ENCODE measurements at regions not wholly inside any gene's neighbourhood (a gene's known extent, or its start where the extent isn't known, plus 50 kb on each side); places are given as distances from the start of the nearest gene placed in this dataset.

DNA sequence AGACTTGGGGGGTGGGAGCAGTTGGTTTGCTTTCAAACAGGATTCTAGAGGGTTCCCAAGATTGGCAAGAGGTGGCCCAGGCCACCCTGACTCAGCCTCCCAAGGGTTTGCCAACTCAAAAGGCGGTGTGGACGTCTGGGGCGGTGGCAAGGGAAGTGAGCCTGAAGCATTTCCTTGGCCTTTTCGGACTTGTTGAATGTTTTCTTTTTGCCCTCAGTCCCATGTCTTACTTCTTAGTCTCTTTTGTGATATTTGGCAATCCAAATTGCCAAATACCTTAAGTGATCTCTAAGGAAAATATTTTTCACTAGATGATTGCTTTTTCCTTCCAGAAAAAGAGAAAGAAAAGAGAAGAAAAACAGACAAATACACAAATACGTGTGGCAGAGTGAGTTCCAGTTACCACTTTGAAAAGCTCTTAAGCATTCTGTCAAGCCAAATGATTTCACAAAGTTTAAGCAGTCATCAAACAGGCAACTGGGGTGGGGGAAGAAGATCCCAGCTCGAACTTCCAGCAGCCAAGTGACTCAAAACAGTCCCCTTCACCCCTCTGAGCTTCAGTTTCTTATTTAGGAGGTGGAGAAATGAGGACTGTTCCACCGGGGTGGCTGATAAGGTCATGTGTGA lies 374.6 kb upstream of the USP24 start:
- DNase-seq = no peak

DNA sequence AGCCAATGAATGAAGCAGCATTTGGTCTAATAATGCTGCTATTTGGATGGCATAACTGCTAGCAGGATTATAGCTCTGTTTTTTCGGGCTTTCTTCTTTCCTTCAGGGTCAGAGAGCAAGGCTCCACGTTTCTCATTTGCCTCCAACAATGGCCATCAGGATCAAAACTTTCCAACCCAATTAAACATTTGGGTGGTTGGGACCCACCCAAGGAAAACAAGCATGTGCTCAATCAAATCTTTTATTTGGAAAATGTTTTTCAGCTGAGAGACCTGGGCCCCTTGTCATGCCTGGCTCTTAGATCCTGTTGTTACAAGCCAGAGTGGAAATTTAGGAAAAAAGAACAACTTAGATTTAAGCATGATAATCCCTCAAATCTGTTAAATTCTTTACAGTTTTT lies 373.1 kb upstream of the USP24 start:
- DNase-seq = no peak

DNA sequence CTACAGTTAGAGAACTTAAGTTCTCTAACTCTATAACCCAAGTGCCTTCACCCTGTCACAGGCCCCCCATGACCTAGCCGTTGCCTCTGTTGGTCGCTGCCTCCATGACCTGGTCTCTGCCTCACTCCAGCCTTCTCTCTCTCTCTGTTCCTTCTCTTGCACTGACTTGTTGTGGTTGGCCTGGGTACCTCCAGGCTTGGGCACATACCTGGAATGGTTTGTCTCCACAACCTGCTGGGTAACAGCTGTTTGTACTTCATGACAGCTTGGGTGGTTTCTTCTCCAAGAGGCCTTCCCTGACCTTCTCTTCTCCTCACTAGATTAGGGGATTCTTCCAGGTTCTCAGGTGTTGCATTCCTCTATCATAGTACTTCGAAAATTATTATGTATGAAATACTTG lies 371.6 kb upstream of the USP24 start:
- DNase-seq = no peak

GRCh38 chr1:55585402-55585792 lies 370.2 kb upstream of the USP24 start:
- no peak for DNase-seq

DNA sequence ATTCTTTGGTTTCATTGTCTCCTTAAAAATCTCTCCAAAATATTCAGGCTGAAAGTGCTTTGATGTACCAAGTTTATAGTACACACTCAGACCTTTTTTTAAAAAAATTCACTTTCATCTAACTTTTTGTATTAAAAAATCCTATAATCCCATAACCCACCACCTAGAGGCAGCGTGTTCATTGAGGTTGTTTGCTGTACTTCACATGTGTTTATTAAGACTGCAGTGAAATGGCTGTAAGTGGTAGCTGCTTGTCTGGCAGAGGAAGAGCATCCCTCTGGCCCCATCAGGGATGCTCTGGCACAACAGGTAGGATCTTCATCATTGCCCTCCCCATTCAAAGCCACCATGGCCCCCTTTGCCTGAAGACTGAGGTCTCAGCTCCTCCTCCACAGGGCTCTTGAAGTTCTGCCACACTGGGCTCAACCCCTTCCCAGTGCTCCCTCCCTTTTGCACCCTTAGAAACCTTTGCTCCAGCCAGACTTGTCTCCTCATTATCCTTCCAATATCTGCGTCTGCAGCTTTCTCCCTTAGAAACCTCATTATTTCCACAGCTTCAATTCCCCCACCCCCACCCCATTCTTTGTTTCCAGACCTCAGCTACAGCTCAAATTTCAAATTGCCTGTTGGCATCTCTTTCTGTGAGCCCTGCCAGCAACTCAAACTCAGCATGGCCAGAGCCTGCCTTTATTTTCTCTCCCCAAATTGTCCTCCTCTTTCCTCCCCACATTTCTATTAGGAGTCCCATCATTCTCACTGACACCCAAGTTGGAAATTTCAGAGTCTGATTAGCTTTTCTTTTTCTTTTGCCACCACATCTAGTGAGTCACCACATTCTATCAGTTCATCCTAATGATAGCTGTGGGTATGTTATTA lies 369.6 kb upstream of the USP24 start:
- peak; percentile 65 for DNase-seq

- no peak for DNase-seq
These were observed 366.9 kb upstream of the USP24 start for GRCh38 chr1:55582084-55582483.

GRCh38 chr1:55580845-55581332 lies 365.7 kb upstream of the USP24 start:
- no peak for DNase-seq

- no peak for DNase-seq
These were observed 364.3 kb upstream of the USP24 start for GRCh38 chr1:55579332-55580001.

- DNase-seq = no peak
These were observed 363.5 kb upstream of the USP24 start for GRCh38 chr1:55578646-55579045.

- DNase-seq = peak; percentile 25
These were observed 360.6 kb upstream of the USP24 start for GRCh38 chr1:55575571-55576279.

GRCh38 chr1:55574691-55575225 lies 359.6 kb upstream of the USP24 start:
- no peak for DNase-seq

DNA sequence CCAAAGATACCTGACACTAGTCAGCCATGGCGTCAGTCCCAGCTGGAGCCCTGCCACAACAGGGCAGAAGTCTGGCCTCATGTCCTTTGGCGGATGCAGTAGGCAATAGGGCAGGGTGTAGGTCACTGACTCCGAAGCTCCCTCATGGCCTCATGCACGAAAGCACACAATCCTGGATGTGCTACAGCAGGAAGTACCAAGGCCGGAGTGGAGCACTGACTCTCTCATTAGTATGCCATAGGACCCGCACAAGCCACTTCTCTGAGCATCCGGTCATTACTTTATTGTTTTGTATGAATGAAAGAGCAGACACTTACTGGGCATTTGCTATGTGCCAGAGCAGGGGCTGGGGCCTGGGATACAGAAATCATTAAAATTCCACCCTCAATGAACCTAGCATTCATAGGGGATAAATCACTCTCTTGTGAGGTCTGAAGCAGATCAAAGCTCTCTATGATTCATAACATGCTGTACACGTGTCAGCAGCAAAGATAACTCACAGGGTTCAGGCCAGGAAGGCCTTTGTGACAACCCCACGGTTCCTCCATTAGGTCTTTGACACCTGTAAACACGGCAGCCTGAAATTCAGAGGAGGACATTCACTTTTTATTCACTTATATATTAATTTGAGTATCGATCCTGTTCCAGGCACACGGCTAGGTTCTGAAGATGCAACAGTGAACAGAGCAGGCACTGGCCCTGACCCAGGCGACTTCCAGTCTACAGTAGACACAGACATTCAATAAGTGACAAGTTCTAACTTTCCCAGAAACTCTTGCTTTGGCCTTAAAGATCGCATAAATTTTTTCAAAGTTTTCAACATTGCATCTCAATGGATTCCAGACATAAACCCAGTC lies 357.9 kb upstream of the USP24 start:
- no peak for DNase-seq

GRCh38 chr1:55571767-55572166 lies 356.6 kb upstream of the USP24 start:
- no peak for DNase-seq

DNA sequence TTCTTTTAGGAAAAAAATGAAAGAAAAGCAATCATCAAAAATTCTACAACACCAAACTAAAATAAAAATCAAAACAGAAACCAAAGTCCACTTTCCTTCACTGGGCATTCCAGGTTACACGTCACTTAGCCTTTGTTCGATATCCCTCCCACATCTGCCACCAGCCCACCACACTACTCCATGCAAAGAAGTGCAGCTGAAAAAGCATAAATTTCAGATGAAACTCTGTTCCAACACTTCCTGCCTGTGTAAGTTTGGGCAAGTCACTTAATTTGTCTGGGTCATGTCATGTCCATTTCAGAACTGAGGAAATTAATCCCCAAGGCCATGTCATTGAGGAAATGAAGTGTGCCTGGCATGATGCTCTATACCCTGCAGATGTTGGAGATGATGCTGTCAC lies 354.3 kb upstream of the USP24 start:
- no peak for DNase-seq

GRCh38 chr1:55568732-55569131 lies 353.6 kb upstream of the USP24 start:
- no peak for DNase-seq

DNA sequence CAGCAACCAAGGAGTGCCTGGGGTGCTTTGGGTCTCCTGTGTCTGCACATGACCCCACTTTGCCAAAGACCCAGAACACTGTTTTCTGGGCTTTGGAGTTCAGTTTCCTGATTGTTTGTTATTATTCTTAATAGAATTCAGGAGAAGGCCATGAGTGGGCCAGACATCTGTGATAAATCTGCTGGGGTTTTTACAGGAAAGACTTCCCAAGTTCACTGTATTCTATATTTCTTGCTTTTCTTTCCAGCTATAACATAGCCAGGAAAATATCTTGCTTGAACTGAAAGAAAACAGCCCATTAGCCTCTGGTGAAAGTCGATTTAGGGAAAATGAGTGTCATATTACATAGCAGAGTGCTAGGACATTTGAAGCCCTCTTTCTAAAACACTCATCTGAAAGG lies 345.1 kb upstream of the USP24 start:
- DNase-seq = no peak

GRCh38 chr1:55559842-55560241 lies 344.7 kb upstream of the USP24 start:
- no peak for DNase-seq

GRCh38 chr1:55559161-55559611 lies 344.0 kb upstream of the USP24 start:
- DNase-seq = no peak

DNA sequence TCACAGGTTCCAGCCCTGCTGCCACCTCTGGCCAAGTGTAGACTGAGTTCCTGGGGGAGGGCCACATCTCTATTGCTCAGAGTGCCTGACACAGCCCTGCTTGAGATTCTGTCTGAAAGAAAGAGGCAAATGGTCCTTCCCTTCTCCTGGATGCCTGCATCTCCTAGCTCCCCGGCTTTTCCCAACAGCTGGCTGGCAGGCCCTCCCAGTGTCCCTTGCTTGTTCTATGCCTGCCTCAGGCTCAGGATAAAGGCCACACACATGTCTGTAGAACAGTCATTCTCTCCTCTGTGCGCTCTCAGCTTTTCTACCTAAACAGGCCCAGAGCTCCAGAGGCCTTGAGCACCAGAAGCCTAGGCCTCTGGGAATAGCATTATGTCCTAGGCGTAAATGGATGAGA lies 343.4 kb upstream of the USP24 start:
- DNase-seq = no peak

DNA sequence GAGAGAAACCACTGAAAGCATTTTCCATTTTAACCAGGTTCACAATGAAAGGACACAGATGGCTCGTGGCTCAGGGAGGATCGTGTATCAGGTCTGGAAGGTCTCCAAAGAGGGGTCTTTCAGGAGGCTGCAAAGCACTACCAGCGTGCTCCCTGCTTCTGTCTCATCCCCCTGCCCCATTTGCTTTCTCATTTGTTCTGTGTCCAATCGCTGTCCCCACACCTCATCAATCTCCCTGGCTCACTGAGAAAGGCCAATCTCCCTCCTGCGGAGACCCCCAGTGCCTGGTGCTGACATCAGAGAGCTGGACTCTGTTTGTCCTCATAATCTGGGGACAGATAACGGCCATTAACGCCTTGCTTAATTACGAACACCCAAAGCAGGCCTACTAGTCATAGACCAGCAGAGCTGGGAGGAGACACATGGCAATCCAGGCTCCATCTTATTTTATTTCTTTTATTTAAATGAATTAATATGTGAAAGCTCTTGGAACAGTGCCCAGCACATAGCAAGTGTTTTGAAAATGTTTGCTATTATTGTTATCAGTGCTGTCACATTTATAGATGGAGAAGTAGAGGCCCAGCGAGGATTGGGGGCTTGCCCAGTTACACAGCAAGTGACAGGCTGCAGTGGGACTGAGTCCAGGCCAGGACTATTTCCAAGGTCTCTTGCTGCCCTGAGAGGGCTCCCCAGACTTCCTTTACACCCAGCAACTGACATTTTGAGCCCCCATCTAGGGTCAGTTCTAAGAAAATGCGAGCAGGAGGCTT lies 341.0 kb upstream of the USP24 start:
- peak; percentile 44 for DNase-seq

- DNase-seq = no peak
These were observed 339.4 kb upstream of the USP24 start for GRCh38 chr1:55554611-55555010.
